Nephron (organoid): ENCODE measurements at regions not wholly inside any gene's neighbourhood (a gene's known extent, or its start where the extent isn't known, plus 50 kb on each side); places are given as distances from the start of the nearest gene placed in this dataset.

Experiments used
- H3K27ac Mint-ChIP-seq, 3 experiments: 2 replicates each; pipeline ENCODE4 v1.8.0; 2020; ENCODE audit warnings: mixed read lengths in 3 of 3, mild to moderate bottlenecking in 2 of 3, moderate library complexity in 1 of 3
- H3K27me3 Mint-ChIP-seq: 2 replicates; pipeline ENCODE4 v1.8.0; 2021; ENCODE audit warnings: low read depth, mild to moderate bottlenecking, moderate library complexity, mixed read lengths
- H3K36me3 Mint-ChIP-seq: 2 replicates; pipeline ENCODE4 v1.8.0; 2020; ENCODE audit warnings: low read depth, mixed read lengths
- H3K4me1 Mint-ChIP-seq: 2 replicates; pipeline ENCODE4 v1.8.0; 2020; ENCODE audit warnings: mixed read lengths
- H3K4me3 Mint-ChIP-seq, 3 experiments: 2 replicates each; pipeline ENCODE4 v1.8.0; 2020; ENCODE audit warnings: mild to moderate bottlenecking in 3 of 3, mixed read lengths in 3 of 3, moderate library complexity in 2 of 3
- H3K9me3 Mint-ChIP-seq: 2 replicates; pipeline ENCODE4 v1.8.0; 2020; ENCODE audit warnings: mixed read lengths
- CTCF ChIP-seq, 3 experiments: fragments of 200-600 bp; sonication (generic); IDR thresholded peaks; one replicate each; pipeline ENCODE4 v1.5.0; 2021; ENCODE audit warnings: antibody characterized with exemption in 3 of 3; ENCODE audit not compliant: unreplicated experiment in 3 of 3

GRCh38 chr1:81489372-81489934 lies 311.3 kb upstream of the ADGRL2 start:
- Mint-ChIP-seq H3K4me3 (no peak overlapping the region), H3K36me3 (peaks cover 8% of the 10 kb centered on the region), H3K9me3 (peaks cover 19% of the 10 kb centered on the region), H3K27ac (no peak overlapping the region), H3K27me3 (no peaks in the 10 kb centered on the region), H3K4me1 (peaks cover 12% of the 10 kb centered on the region)
- TF ChIP-seq CTCF (IDR thresholded peaks at IDR 0.05; ENCODE audit: unreplicated experiment in 3 of 3): no peak

DNA sequence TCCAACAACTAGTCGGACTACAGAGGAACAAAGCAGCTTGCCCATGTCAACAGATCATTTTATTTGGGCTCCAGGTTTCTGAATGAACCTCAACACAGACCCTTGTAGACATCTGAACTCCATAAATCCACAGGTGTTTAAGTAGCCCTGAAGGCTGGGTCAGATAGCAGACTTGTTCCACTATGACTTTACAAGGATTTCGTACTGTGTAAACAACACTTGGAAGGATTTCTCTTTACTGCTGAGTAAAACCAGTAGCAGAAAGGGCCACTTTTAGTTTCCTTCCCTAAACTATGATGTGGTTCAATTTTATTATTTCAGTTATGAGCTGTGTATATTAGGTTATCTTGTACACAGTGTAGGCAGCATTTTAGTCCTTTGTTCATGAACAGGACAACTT lies 316.4 kb upstream of the ADGRL2 start:
- TF ChIP-seq CTCF (IDR thresholded peaks at IDR 0.05; ENCODE audit: unreplicated experiment in 3 of 3): no peak
- H3K4me3 Mint-ChIP-seq: no peak overlapping the region
- H3K36me3 Mint-ChIP-seq: peaks cover 8% of the 10 kb centered on the region
- H3K9me3 Mint-ChIP-seq: peaks cover 13% of the 10 kb centered on the region
- no peaks in the 10 kb centered on the region for H3K4me1 Mint-ChIP-seq
- no peaks in the 10 kb centered on the region for H3K27me3 Mint-ChIP-seq
- H3K27ac Mint-ChIP-seq: no peak overlapping the region

GRCh38 chr1:81478219-81478618 lies 322.5 kb upstream of the ADGRL2 start:
- Mint-ChIP-seq H3K27ac (no peak overlapping the region), H3K4me3 (no peak overlapping the region), H3K9me3 (no peaks in the 10 kb centered on the region), H3K36me3 (no peaks in the 10 kb centered on the region), H3K27me3 (no peaks in the 10 kb centered on the region), H3K4me1 (peaks cover 22% of the 10 kb centered on the region)
- TF ChIP-seq CTCF (IDR thresholded peaks at IDR 0.05; ENCODE audit: unreplicated experiment in 3 of 3): no peak

DNA sequence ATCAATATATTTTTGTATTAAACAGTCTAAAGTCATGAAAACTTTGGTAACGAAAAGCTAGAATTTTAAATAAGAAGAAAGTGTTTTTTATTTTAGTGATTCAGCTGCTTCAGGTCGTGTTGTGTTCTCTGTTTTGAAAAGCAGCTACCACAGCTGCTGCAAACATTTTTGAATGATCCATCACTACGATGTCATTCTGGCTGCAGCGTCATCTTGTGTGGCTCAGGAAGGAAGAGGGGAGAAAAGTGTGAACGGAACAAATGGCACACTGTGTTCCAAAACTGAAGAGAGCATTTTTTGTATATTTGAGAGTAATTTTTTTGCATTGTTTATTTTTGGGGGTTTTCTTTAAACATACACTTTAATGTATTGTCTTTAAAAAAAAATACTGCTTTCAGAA lies 323.0 kb upstream of the ADGRL2 start:
- Mint-ChIP-seq H3K9me3 (no peaks in the 10 kb centered on the region), H3K27ac (no peak overlapping the region), H3K4me1 (peaks cover 22% of the 10 kb centered on the region), H3K36me3 (no peaks in the 10 kb centered on the region), H3K27me3 (no peaks in the 10 kb centered on the region), H3K4me3 (no peak overlapping the region)
- no peak for TF ChIP-seq CTCF (IDR thresholded peaks at IDR 0.05; ENCODE audit: unreplicated experiment in 3 of 3)

GRCh38 chr1:81472387-81472786 lies 328.3 kb upstream of the ADGRL2 start:
- H3K4me3 Mint-ChIP-seq: no peak overlapping the region
- H3K9me3 Mint-ChIP-seq: no peaks in the 10 kb centered on the region
- H3K4me1 Mint-ChIP-seq: peaks cover 10% of the 10 kb centered on the region
- TF ChIP-seq CTCF (IDR thresholded peaks at IDR 0.05; ENCODE audit: unreplicated experiment in 3 of 3): no peak
- no peaks in the 10 kb centered on the region for H3K27me3 Mint-ChIP-seq
- no peak overlapping the region for H3K27ac Mint-ChIP-seq
- H3K36me3 Mint-ChIP-seq: no peaks in the 10 kb centered on the region

DNA sequence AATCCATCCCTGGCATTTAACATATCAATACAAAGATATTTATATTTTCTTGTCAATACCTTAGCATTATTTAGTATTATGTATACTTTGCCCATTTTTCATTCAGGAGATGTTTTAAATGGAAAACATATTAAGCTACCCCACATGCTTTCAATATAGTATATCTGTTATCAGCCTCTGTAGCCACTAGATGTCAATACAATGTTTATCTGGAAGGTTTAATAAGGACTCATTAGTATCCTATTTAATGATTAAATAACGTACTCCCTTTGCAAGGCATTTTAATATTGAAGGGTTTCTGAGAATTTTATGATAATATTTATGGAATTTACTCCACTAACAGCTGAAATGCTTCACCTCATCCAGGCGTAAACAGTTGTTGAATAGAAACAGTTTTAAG lies 329.5 kb upstream of the ADGRL2 start:
- TF ChIP-seq CTCF (IDR thresholded peaks at IDR 0.05; ENCODE audit: unreplicated experiment in 3 of 3): no peak
- Mint-ChIP-seq H3K4me1 (peaks cover 13% of the 10 kb centered on the region), H3K27me3 (no peaks in the 10 kb centered on the region), H3K36me3 (no peaks in the 10 kb centered on the region), H3K9me3 (no peaks in the 10 kb centered on the region), H3K27ac (no peak overlapping the region), H3K4me3 (no peak overlapping the region)
